HEK293T (cell line): ENCODE measurements at regions not wholly inside any gene's neighbourhood (a gene's known extent, or its start where the extent isn't known, plus 50 kb on each side); places are given as distances from the start of the nearest gene placed in this dataset.

Source experiments
- BHLHE40 ChIP-seq: fragments of 450-650 bp; IDR thresholded peaks from 2 replicates; pipeline ENCODE4 v1.6.1; 2016; ENCODE audit warnings: mild to moderate bottlenecking, moderate library complexity, borderline replicate concordance
- FOXA1 ChIP-seq: fragments of 450-650 bp; IDR thresholded peaks from 2 replicates; pipeline ENCODE4 v1.6.1; 2016; ENCODE audit warnings: mild to moderate bottlenecking
- FOXM1 ChIP-seq: fragments of 450-650 bp; IDR thresholded peaks from 2 replicates; pipeline ENCODE4 v1.6.1; 2017; ENCODE audit warnings: mild to moderate bottlenecking, borderline replicate concordance
- LEF1 ChIP-seq: fragments of 450-650 bp; IDR thresholded peaks from 2 replicates; pipeline ENCODE4 v1.6.1; 2017; ENCODE audit warnings: mild to moderate bottlenecking, borderline replicate concordance
- SP1 ChIP-seq: fragments of 450-650 bp; IDR thresholded peaks from 2 replicates; pipeline ENCODE4 v1.6.1; 2017

- TF ChIP-seq LEF1 (no peak), FOXM1 (no peak), FOXA1 (no peak), SP1 (no peak), BHLHE40 (no peak)
Measured at GRCh38 chr10:4190876-4191275, 405.9 kb upstream of the KLF6 start.
